ENCODE measurements at regions not wholly inside any gene's neighbourhood (a gene's known extent, or its start where the extent isn't known, plus 50 kb on each side); places are given as distances from the start of the nearest gene placed in this dataset.

DNA sequence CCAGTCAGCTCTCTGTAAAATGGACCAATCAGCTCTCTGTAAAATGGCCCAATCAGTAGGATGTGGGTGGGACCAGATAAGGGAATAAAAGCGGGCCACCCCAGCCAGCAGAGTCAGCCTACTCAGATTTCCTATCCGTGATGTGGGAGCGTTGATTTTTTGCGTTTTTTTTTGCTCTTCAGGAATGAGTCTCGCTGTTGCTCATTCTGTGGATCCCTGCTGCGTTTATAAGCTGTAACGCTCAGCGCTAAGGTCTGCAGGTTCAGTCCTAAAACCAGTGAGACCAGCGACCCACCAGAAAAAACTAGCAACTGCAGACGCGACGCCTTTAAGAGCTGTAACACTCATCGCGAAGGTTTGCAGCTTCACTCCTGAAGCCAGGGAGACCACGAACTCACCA is 435.7 kb downstream of the SLITRK6 start:
- Histone ChIP-seq H4K20me1 (ENCODE audit: insufficient read depth, low read length) (no peaks in the 10 kb centered on the region), H3K9me2 (ENCODE audit: insufficient read depth, low read length) (no peaks in the 10 kb centered on the region), H3K36me3 (ENCODE audit: insufficient read depth, low read length) (no peaks in the 10 kb centered on the region), H2AFZ (ENCODE audit: low read length) (no peak overlapping the region), H3K4me2 (ENCODE audit: low read length) (no peak overlapping the region), H3K4me1 (ENCODE audit: insufficient read depth, low read length, poor library complexity, severe bottlenecking) (no peaks in the 10 kb centered on the region), H3K9me3 (ENCODE audit: low read length) (no peaks in the 10 kb centered on the region), H3K4me3 (ENCODE audit: low read depth, low read length, poor library complexity, severe bottlenecking) (no peak overlapping the region), H3K27ac (ENCODE audit: low read depth, low read length, poor library complexity, severe bottlenecking) (no peak overlapping the region), H3K79me2 (ENCODE audit: insufficient read depth, low read depth, low read length) (no peaks in the 10 kb centered on the region; the same call in 1 of the 2 replicates)
- no peak for TF ChIP-seq EZH2phosphoT487 (IDR thresholded peaks at IDR 0.05; ENCODE audit: borderline replicate concordance, low read depth, low read length)
- TF ChIP-seq, protein P1, sequence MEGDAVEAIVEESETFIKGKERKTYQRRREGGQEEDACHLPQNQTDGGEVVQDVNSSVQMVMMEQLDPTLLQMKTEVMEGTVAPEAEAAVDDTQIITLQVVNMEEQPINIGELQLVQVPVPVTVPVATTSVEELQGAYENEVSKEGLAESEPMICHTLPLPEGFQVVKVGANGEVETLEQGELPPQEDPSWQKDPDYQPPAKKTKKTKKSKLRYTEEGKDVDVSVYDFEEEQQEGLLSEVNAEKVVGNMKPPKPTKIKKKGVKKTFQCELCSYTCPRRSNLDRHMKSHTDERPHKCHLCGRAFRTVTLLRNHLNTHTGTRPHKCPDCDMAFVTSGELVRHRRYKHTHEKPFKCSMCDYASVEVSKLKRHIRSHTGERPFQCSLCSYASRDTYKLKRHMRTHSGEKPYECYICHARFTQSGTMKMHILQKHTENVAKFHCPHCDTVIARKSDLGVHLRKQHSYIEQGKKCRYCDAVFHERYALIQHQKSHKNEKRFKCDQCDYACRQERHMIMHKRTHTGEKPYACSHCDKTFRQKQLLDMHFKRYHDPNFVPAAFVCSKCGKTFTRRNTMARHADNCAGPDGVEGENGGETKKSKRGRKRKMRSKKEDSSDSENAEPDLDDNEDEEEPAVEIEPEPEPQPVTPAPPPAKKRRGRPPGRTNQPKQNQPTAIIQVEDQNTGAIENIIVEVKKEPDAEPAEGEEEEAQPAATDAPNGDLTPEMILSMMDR (conservative IDR thresholded peaks at IDR 0.05; ENCODE audit: low read length): no peak
- ChIA-PET CTCF (ENCODE audit: unreplicated experiment) (no interaction called here), POLR2A (interaction anchor here (1.2 kb wide), 1 partner anchor 9 kb away, joined by 3 read pairs; no protein-coding TSS in a partner anchor)
- BruUV-seq (replicated peaks): no TSS peak
- intact Hi-C loops (cut with micrococcal nuclease; ENCODE audit: unreplicated experiment): no loop called here
- DNase-seq (ENCODE audit: low spot score): no peak

DNA sequence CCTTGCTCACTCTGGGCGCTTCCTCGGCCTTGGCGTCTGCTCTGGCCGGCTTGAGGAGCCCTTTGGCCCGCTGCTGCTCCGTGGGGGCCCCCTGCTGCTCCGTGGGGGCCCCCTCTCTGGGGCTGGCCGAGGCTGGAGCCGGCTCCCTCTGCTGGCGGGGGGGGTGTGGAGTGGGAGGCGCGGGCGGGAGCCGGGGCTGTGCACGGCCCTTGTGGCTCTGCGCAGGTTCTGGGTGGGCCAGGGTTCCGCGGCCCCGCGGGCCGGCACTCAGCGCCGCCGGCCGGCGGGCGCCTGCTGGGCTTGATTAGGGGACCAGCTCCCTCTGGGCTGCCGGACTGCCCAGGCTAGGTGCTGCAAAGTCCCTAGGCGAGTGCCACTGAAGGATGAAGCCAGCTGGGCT is 436.2 kb downstream of the SLITRK6 start:
- H3K4me3 ChIP-seq (ENCODE audit: low read depth, low read length, poor library complexity, severe bottlenecking): no peak overlapping the region
- H2AFZ ChIP-seq (ENCODE audit: low read length): no peak overlapping the region
- H3K4me2 ChIP-seq (ENCODE audit: low read length): no peak overlapping the region
- POLR2A ChIA-PET: interaction anchor here (1.2 kb wide), 1 partner anchor 8 kb away, joined by 3 read pairs; no protein-coding TSS in a partner anchor
- CTCF ChIA-PET (ENCODE audit: unreplicated experiment): no interaction called here
- no peaks in the 10 kb centered on the region for H3K9me2 ChIP-seq (ENCODE audit: insufficient read depth, low read length)
- intact Hi-C loops (cut with micrococcal nuclease; ENCODE audit: unreplicated experiment): no loop called here
- H3K79me2 ChIP-seq (ENCODE audit: insufficient read depth, low read depth, low read length): no peaks in the 10 kb centered on the region; the same call in 1 of the 2 replicates
- TF ChIP-seq EZH2phosphoT487 (IDR thresholded peaks at IDR 0.05; ENCODE audit: borderline replicate concordance, low read depth, low read length): no peak
- TF ChIP-seq, protein P1 (conservative IDR thresholded peaks at IDR 0.05; ENCODE audit: low read length): no peak
- DNase-seq (ENCODE audit: low spot score): no peak
- H3K4me1 ChIP-seq (ENCODE audit: insufficient read depth, low read length, poor library complexity, severe bottlenecking): no peaks in the 10 kb centered on the region
- 0 out of 2 replicates have a peak, but pooled peaks cover under 1% of the 10 kb centered on the region for H3K9me3 ChIP-seq (ENCODE audit: low read length)
- BruUV-seq (replicated peaks): no TSS peak
- H3K36me3 ChIP-seq (ENCODE audit: insufficient read depth, low read length): no peaks in the 10 kb centered on the region
- no peak overlapping the region for H3K27ac ChIP-seq (ENCODE audit: low read depth, low read length, poor library complexity, severe bottlenecking)
- H4K20me1 ChIP-seq (ENCODE audit: insufficient read depth, low read length): no peaks in the 10 kb centered on the region

DNA sequence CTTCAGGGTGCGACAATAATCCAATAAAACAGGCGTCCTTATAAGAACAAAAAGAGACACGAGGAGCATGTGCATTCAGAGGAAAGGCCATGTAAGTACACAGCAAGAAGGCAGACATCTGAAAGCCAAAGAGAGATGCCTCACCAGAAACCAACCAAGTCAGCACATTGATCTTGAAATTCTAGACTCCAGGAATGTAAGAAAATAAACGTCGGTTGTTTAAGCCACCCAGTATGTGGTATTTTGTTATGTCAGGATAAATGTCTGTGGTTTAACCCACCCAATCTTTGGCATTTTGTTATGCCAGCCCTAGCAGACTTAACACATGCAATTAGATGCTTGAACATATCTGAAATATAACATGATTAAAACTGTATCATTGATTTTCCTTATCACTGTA is 452.0 kb downstream of the SLITRK6 start:
- Histone ChIP-seq H3K4me1 (ENCODE audit: insufficient read depth, low read length, poor library complexity, severe bottlenecking) (no peaks in the 10 kb centered on the region), H3K4me2 (ENCODE audit: low read length) (no peak overlapping the region), H3K27ac (ENCODE audit: low read depth, low read length, poor library complexity, severe bottlenecking) (no peak overlapping the region), H2AFZ (ENCODE audit: low read length) (no peak overlapping the region), H4K20me1 (ENCODE audit: insufficient read depth, low read length) (no peaks in the 10 kb centered on the region), H3K79me2 (ENCODE audit: insufficient read depth, low read depth, low read length) (no peaks in the 10 kb centered on the region), H3K9me3 (ENCODE audit: low read length) (no peaks in the 10 kb centered on the region), H3K4me3 (ENCODE audit: low read depth, low read length, poor library complexity, severe bottlenecking) (no peak overlapping the region), H3K36me3 (ENCODE audit: insufficient read depth, low read length) (no peaks in the 10 kb centered on the region), H3K9me2 (ENCODE audit: insufficient read depth, low read length) (no peaks in the 10 kb centered on the region)
- POLR2A ChIA-PET: no interaction called here
- BruUV-seq (replicated peaks): no TSS peak
- TF ChIP-seq EZH2phosphoT487 (IDR thresholded peaks at IDR 0.05; ENCODE audit: borderline replicate concordance, low read depth, low read length): no peak
- TF ChIP-seq, protein P1 (conservative IDR thresholded peaks at IDR 0.05; ENCODE audit: low read length): no peak
- intact Hi-C loops (cut with micrococcal nuclease; ENCODE audit: unreplicated experiment): no loop called here
- DNase-seq (ENCODE audit: low spot score): no peak
- CTCF ChIA-PET (ENCODE audit: unreplicated experiment): no interaction called here
